Kidney glomerular epithelial cell (primary cell): ENCODE measurements at regions not wholly inside any gene's neighbourhood (a gene's known extent, or its start where the extent isn't known, plus 50 kb on each side); places are given as distances from the start of the nearest gene placed in this dataset.

Source experiments
- DNase-seq: peaks from one replicate; lab custom pipeline; 2025; lab: John Stamatoyannopoulos, UW

GRCh38 chr4:23333946-23334878, 555.6 kb downstream of the PPARGC1A start:
- peak; percentile 76 for DNase-seq

- DNase-seq = peak; percentile 54
These were observed 556.3 kb downstream of the PPARGC1A start for GRCh38 chr4:23333556-23333945.

GRCh38 chr4:23332313-23332712, 557.5 kb downstream of the PPARGC1A start:
- no peak for DNase-seq

GRCh38 chr4:23327120-23327519, 562.7 kb downstream of the PPARGC1A start:
- DNase-seq = no peak

GRCh38 chr4:23324021-23324690, 565.7 kb downstream of the PPARGC1A start:
- peak; percentile 80 for DNase-seq

GRCh38 chr4:23323436-23323835, 566.4 kb downstream of the PPARGC1A start:
- no peak for DNase-seq

GRCh38 chr4:23322732-23323131, 567.1 kb downstream of the PPARGC1A start:
- no peak for DNase-seq

- no peak for DNase-seq
These were observed 568.8 kb downstream of the PPARGC1A start for GRCh38 chr4:23320931-23321587.

- no peak for DNase-seq
These were observed 577.2 kb downstream of the PPARGC1A start for GRCh38 chr4:23312686-23313085.

GRCh38 chr4:23311983-23312382, 577.9 kb downstream of the PPARGC1A start:
- DNase-seq = no peak

GRCh38 chr4:23305026-23305425, 584.8 kb downstream of the PPARGC1A start:
- DNase-seq = peak; percentile 32

- DNase-seq = no peak
These were observed 591.5 kb downstream of the PPARGC1A start for GRCh38 chr4:23298371-23298770.

- DNase-seq = no peak
These were observed 592.5 kb downstream of the PPARGC1A start for GRCh38 chr4:23297327-23297726.

- DNase-seq = no peak
These were observed 598.4 kb downstream of the GBA3 start for GRCh38 chr4:23291139-23291538.

- DNase-seq = no peak
These were observed 597.9 kb downstream of the GBA3 start for GRCh38 chr4:23290656-23291055.

GRCh38 chr4:23279377-23279986, 586.7 kb downstream of the GBA3 start:
- no peak for DNase-seq

GRCh38 chr4:23278845-23279244, 586.1 kb downstream of the GBA3 start:
- no peak for DNase-seq

GRCh38 chr4:23276076-23276475, 583.3 kb downstream of the GBA3 start:
- DNase-seq = no peak

- no peak for DNase-seq
These were observed 576.8 kb downstream of the GBA3 start for GRCh38 chr4:23269566-23269965.

- DNase-seq = no peak
These were observed 575.5 kb downstream of the GBA3 start for GRCh38 chr4:23268072-23268771.

GRCh38 chr4:23266401-23266800, 573.7 kb downstream of the GBA3 start:
- no peak for DNase-seq

- no peak for DNase-seq
These were observed 567.8 kb downstream of the GBA3 start for GRCh38 chr4:23260511-23260910.
